ENCODE measurements at regions not wholly inside any gene's neighbourhood (a gene's known extent, or its start where the extent isn't known, plus 50 kb on each side); places are given as distances from the start of the nearest gene placed in this dataset.

- no peak for TF ChIP-seq ZNF70 (CRISPR knock-in tag; IDR thresholded peaks at IDR 0.05)
- no peak for TF ChIP-seq ZFP3 (CRISPR knock-in tag; IDR thresholded peaks at IDR 0.05)
- TF ChIP-seq ZFP30 (CRISPR knock-in tag; IDR thresholded peaks at IDR 0.05) = no peak
- TF ChIP-seq CSDC2 (CRISPR knock-in tag; IDR thresholded peaks at IDR 0.05) = no peak
- no peak for TF ChIP-seq ARNTL (CRISPR knock-in tag; IDR thresholded peaks at IDR 0.05; ENCODE audit: borderline replicate concordance, low read depth)
- TF ChIP-seq SNAI2 (CRISPR knock-in tag; IDR thresholded peaks at IDR 0.05) = no peak
- no peak for TF ChIP-seq BACH2 (CRISPR knock-in tag; IDR thresholded peaks at IDR 0.05; ENCODE audit: borderline replicate concordance)
- no peak for TF ChIP-seq TCF4 (CRISPR knock-in tag; IDR thresholded peaks at IDR 0.05; ENCODE audit: borderline replicate concordance)
- TF ChIP-seq ZNF565 (CRISPR knock-in tag; conservative IDR thresholded peaks at IDR 0.05; ENCODE audit: low read depth) = no peak
- TF ChIP-seq PATZ1 (CRISPR knock-in tag; IDR thresholded peaks at IDR 0.05; ENCODE audit: borderline replicate concordance) = no peak
- no peak for TF ChIP-seq OSR1 (CRISPR knock-in tag; IDR thresholded peaks at IDR 0.05)
These were observed 569.7 kb downstream of the REEP3 start for GRCh38 chr10:64090865-64091264.
